ENCODE measurements at regions not wholly inside any gene's neighbourhood (a gene's known extent, or its start where the extent isn't known, plus 50 kb on each side); places are given as distances from the start of the nearest gene placed in this dataset.
A peak's percentile ranks its signal among the peaks of the same experiment; 100 is the strongest.

DNA sequence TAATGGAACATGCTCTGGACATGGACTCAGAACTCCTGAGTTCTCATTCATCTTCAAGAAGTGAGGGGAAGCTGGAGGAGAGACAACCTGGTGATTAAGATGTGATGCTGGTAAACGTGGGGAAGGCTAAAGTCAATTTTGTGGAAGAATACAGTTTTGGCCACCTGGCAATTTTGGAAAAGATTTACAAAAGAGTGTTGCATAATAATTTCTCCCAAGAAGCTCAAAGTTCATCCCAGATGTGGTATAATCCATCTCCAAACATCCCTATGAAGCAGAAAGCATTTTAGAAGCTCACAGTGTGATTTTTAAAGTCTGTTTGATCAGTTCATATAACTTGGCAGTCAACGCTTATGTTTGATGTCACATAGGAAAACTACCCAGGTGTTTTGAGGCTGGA lies 208.7 kb downstream of the LMX1A start:
- H3K27ac ChIP-seq: no peak overlapping the region
- H3K36me3 ChIP-seq: no peaks in the 10 kb centered on the region
- H3K4me3 ChIP-seq: no peak overlapping the region
- no peaks in the 10 kb centered on the region for H3K4me1 ChIP-seq
- TF ChIP-seq, protein P1, sequence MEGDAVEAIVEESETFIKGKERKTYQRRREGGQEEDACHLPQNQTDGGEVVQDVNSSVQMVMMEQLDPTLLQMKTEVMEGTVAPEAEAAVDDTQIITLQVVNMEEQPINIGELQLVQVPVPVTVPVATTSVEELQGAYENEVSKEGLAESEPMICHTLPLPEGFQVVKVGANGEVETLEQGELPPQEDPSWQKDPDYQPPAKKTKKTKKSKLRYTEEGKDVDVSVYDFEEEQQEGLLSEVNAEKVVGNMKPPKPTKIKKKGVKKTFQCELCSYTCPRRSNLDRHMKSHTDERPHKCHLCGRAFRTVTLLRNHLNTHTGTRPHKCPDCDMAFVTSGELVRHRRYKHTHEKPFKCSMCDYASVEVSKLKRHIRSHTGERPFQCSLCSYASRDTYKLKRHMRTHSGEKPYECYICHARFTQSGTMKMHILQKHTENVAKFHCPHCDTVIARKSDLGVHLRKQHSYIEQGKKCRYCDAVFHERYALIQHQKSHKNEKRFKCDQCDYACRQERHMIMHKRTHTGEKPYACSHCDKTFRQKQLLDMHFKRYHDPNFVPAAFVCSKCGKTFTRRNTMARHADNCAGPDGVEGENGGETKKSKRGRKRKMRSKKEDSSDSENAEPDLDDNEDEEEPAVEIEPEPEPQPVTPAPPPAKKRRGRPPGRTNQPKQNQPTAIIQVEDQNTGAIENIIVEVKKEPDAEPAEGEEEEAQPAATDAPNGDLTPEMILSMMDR (IDR thresholded peaks at IDR 0.05): no peak
- peaks cover 0 to 5% of the 10 kb centered on the region in 2 donors for H3K27me3 ChIP-seq
- intact Hi-C loops (cut with DNase I; ENCODE audit: low total_unique reads): no loop called here
- no peaks in the 10 kb centered on the region for H3K9me3 ChIP-seq
- no peak for DNase-seq

DNA sequence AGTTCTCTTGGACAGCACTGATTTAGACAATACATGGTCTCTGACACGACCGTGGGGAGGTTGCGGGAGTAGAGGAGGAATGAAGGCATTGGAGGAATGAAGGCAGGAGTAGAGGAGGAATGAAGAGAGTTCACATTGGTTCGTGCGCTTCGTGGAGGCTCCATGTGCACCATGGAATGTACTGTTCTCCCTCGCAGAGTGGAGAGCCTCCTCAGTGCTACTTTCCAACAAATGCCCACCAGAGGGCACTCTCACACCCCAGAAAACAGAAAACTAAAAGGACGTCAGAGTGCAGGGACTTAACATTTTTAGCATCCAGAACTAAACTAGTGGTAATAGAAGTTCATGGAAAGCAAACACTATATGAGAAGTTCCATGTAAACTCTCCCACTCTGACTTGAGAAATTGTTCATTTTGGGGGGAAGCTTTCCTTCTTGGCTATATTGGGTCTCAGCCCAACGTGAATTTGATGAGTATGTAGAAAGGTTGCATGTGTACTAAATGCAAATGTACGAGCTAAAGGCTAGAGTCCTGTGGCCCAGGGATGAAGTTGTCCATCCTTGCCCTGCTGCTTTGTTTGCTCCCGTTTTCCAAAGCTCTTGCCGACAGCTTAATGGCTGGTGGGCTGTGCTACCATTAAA lies 211.6 kb downstream of the LMX1A start:
- peak in 1 of 2 donors; percentile 45 for DNase-seq

DNA sequence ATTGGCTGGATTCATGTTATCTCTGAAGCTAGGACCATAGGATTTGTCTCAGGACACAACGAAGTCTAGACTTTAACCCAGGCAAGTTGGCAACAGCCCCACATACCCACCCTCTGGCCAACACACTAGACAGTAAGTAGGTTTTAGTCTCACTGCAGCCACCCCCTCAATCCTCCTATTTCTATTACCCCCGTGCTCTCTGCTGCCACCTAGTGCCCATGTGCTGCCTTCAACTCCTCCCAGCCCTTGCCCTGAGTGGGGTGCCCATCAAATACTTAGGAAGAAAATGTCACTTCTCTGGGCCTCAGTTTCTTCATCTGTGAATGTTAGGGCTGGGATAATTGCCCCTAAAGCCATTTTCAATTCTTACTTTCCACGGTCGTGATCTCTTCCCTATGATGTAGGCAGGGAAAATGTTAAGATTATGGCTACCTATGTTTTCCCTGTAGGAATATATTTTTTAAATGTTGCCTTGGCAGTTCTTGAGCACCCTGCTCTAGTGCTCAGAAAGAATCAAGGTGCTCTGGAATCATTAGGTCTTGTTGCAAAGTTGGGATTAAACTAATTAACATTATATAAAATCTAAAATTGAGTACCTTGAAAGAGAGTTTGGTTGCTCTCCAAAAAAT lies 213.0 kb downstream of the LMX1A start:
- Histone ChIP-seq H3K9me3 (no peaks in the 10 kb centered on the region), H3K4me1 (no peaks in the 10 kb centered on the region), H3K27me3 (peaks cover 0 to 11% of the 10 kb centered on the region in 2 donors), H3K4me3 (no peak overlapping the region), H3K27ac (no peak overlapping the region), H3K36me3 (no peaks in the 10 kb centered on the region)
- DNase-seq: no peak
- intact Hi-C loops (cut with DNase I; ENCODE audit: low total_unique reads): no loop called here
- TF ChIP-seq, protein P1 (IDR thresholded peaks at IDR 0.05): peak in 1 of 2 experiments; percentile 9

More for the DNA sequence above, 211.6 kb downstream of the LMX1A start:
- Histone ChIP-seq H3K4me1 (no peaks in the 10 kb centered on the region), H3K36me3 (no peaks in the 10 kb centered on the region), H3K27ac (no peak overlapping the region), H3K4me3 (no peak overlapping the region), H3K9me3 (no peaks in the 10 kb centered on the region), H3K27me3 (peaks cover 0 to 9% of the 10 kb centered on the region in 2 donors)
- TF ChIP-seq, protein P1 (IDR thresholded peaks at IDR 0.05): peak; percentile 40 to 50
- intact Hi-C loops (cut with DNase I; ENCODE audit: low total_unique reads): no loop called here

DNA sequence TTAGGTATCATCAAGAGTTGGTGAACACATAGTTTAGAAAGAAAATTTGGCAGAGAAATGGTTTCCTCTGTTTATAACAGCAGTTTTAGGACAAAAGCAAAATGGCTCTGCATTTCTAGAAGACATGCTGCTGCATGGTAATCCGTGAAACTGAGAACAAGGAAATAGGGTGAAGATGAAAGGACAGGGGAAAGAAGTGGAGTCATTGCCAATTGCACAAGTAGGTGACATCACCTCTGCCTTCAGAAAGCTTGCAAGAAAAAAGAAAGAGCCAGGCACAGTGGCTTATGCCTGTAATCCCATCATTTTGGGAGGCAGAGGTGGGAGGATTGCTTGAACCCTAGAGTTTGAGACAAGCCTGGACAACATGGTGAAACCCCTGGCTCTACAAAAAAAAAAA lies 217.6 kb downstream of the LMX1A start:
- intact Hi-C loops (cut with DNase I; ENCODE audit: low total_unique reads): no loop called here
- no peak overlapping the region for H3K27ac ChIP-seq
- no peak for DNase-seq
- H3K9me3 ChIP-seq: no peaks in the 10 kb centered on the region
- H3K36me3 ChIP-seq: no peaks in the 10 kb centered on the region
- H3K4me3 ChIP-seq: no peak overlapping the region
- peaks cover 0 to 22% of the 10 kb centered on the region in 2 donors for H3K27me3 ChIP-seq
- H3K4me1 ChIP-seq: no peaks in the 10 kb centered on the region
- TF ChIP-seq, protein P1 (IDR thresholded peaks at IDR 0.05): no peak

DNA sequence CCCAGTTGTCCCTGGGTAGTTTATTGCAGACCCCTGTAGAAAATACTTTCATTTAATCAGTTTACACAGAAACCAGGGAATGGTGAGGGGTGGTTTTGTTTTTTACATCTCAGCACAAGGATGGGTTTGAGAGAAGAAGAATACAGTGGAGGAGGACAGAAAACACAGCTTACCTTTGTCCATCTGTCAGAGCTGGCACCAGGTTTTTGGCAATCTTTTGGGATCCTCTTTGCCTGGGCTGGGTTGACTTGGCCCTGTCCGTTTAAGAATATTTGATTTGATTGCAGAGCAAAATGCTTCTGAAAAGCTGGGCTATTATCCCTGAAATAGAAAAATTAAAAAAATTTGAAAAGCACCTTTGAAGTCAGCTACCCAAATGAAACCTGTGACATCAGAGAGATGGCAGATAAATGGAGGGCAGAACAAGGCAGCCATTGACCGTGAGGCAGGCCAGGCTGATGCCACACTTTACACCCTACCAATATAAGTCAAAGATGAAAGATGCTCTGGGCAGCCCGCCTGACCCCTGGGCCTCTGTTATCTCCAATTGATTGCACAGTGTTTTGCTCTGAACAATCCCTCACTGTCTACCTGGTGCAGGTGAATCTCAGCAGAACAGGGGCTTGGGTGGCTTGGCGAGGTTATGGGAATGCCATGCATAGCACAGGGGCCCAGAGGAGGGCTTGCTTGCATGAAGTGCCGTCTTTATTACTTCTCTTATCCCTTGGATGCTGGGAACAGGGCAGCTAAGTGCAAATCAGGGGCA lies 218.8 kb downstream of the LMX1A start:
- Histone ChIP-seq H3K36me3 (no peaks in the 10 kb centered on the region), H3K4me1 (no peaks in the 10 kb centered on the region), H3K27me3 (peaks cover 0 to 17% of the 10 kb centered on the region in 2 donors), H3K9me3 (no peaks in the 10 kb centered on the region), H3K4me3 (no peak overlapping the region), H3K27ac (no peak overlapping the region)
- intact Hi-C loops (cut with DNase I; ENCODE audit: low total_unique reads): no loop called here
- TF ChIP-seq, protein P1 (IDR thresholded peaks at IDR 0.05): no peak
- no peak for DNase-seq
